ENCODE measurements at regions not wholly inside any gene's neighbourhood (a gene's known extent, or its start where the extent isn't known, plus 50 kb on each side); places are given as distances from the start of the nearest gene placed in this dataset.

DNA sequence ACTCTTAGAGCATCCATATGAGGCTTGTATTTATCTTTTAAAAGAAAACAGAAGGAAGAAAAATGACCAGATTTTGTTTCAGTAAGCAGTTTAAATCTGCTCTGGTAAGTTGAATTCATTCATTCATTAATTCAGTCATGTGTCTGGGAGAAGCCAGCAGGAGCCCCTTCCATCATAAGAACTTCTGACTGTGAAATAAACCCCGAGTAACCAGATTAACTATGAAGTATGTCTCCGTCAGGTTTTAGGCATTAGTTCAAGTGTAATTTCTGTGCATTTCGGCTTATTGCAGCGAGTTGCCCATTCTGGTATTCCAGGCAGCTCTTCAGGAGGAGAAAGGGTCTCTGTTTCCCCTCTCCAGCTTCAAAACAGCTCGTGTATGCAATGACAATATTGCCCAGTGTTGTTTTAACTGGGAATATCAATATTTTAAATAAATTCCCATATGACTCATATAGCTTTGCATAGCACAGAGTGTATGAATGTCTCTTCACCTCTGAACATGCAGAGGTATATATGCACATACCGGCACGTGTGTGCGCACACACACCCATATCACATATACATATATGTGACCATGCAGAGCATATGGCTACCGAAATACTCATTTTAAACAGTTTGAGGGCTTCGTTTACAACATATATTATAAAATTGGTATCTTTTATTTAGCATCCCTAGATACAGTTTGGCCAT is 255.3 kb downstream of the BCOR start:
- TF ChIP-seq, protein P1, sequence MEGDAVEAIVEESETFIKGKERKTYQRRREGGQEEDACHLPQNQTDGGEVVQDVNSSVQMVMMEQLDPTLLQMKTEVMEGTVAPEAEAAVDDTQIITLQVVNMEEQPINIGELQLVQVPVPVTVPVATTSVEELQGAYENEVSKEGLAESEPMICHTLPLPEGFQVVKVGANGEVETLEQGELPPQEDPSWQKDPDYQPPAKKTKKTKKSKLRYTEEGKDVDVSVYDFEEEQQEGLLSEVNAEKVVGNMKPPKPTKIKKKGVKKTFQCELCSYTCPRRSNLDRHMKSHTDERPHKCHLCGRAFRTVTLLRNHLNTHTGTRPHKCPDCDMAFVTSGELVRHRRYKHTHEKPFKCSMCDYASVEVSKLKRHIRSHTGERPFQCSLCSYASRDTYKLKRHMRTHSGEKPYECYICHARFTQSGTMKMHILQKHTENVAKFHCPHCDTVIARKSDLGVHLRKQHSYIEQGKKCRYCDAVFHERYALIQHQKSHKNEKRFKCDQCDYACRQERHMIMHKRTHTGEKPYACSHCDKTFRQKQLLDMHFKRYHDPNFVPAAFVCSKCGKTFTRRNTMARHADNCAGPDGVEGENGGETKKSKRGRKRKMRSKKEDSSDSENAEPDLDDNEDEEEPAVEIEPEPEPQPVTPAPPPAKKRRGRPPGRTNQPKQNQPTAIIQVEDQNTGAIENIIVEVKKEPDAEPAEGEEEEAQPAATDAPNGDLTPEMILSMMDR (conservative IDR thresholded peaks at IDR 0.05; ENCODE audit: low read depth, low read length) = no peak
- TF ChIP-seq EZH2 (IDR thresholded peaks at IDR 0.05; ENCODE audit: low read length, unreplicated experiment) (no peak), EZH2phosphoT487 (IDR thresholded peaks at IDR 0.05; ENCODE audit: borderline replicate concordance, low read length) (no peak)
